Glomerular visceral epithelial cell (primary cell): ENCODE measurements at regions not wholly inside any gene's neighbourhood (a gene's known extent, or its start where the extent isn't known, plus 50 kb on each side); places are given as distances from the start of the nearest gene placed in this dataset.
"Not testable (repeated sequence)": the region's sequence is repeated elsewhere in the genome, so short reads cannot be mapped to it uniquely, and the experiment has no call there.

Experiments
- DNase-seq: peaks from one replicate; pipeline ENCODE4 v3.0.0-alpha.2; 2016; ENCODE audit errors: extremely low spot score

GRCh38 chr3:82509106-82509842, 747.8 kb upstream of the GBE1 start:
- DNase-seq: no peak

- no peak for DNase-seq
Observed at GRCh38 chr3:82506204-82506603, 744.8 kb upstream of the GBE1 start.

GRCh38 chr3:82505079-82505756, 743.8 kb upstream of the GBE1 start:
- no peak for DNase-seq

GRCh38 chr3:82498186-82498585, 736.7 kb upstream of the GBE1 start:
- no peak for DNase-seq

GRCh38 chr3:82496890-82497560, 735.6 kb upstream of the GBE1 start:
- DNase-seq: no peak

GRCh38 chr3:82495655-82496054, 734.2 kb upstream of the GBE1 start:
- DNase-seq: no peak

GRCh38 chr3:82494977-82495489, 733.6 kb upstream of the GBE1 start:
- DNase-seq: no peak

GRCh38 chr3:82493858-82494257, 732.4 kb upstream of the GBE1 start:
- no peak for DNase-seq

- peak; percentile 2 for DNase-seq
Observed at GRCh38 chr3:82475306-82475705, 713.9 kb upstream of the GBE1 start.

GRCh38 chr3:82474711-82475110, 713.3 kb upstream of the GBE1 start:
- DNase-seq: peak; percentile 6

- no peak for DNase-seq
Observed at GRCh38 chr3:82473864-82474541, 712.6 kb upstream of the GBE1 start.

- DNase-seq: no peak
Observed at GRCh38 chr3:82467051-82467450, 705.6 kb upstream of the GBE1 start.

GRCh38 chr3:82462977-82463376, 701.5 kb upstream of the GBE1 start:
- DNase-seq: no peak

GRCh38 chr3:82461049-82461889, 699.8 kb upstream of the GBE1 start:
- no peak for DNase-seq

GRCh38 chr3:82448320-82448719, 686.9 kb upstream of the GBE1 start:
- no peak for DNase-seq

GRCh38 chr3:82428821-82429220, 667.4 kb upstream of the GBE1 start:
- DNase-seq: not testable (repeated sequence)

- no peak for DNase-seq
Observed at GRCh38 chr3:82424031-82424339, 662.5 kb upstream of the GBE1 start.

GRCh38 chr3:82423268-82424030, 662.0 kb upstream of the GBE1 start:
- DNase-seq: no peak

GRCh38 chr3:82416830-82417229, 655.4 kb upstream of the GBE1 start:
- no peak for DNase-seq

GRCh38 chr3:82416349-82416748, 654.9 kb upstream of the GBE1 start:
- no peak for DNase-seq

- DNase-seq: no peak
Observed at GRCh38 chr3:82413171-82413570, 651.7 kb upstream of the GBE1 start.
